Embryonic facial prominence (tissue), 1 donor: ENCODE measurements at regions not wholly inside any gene's neighbourhood (a gene's known extent, or its start where the extent isn't known, plus 50 kb on each side); places are given as distances from the start of the nearest gene placed in this dataset.
"Not testable (repeated sequence)": the region's sequence is repeated elsewhere in the genome, so short reads cannot be mapped to it uniquely, and the experiment has no call there.

Source experiments
- DNase-seq: peaks from one replicate; pipeline ENCODE4 v3.0.0-alpha.2; 2016; ENCODE audit errors: extremely low spot score

DNA sequence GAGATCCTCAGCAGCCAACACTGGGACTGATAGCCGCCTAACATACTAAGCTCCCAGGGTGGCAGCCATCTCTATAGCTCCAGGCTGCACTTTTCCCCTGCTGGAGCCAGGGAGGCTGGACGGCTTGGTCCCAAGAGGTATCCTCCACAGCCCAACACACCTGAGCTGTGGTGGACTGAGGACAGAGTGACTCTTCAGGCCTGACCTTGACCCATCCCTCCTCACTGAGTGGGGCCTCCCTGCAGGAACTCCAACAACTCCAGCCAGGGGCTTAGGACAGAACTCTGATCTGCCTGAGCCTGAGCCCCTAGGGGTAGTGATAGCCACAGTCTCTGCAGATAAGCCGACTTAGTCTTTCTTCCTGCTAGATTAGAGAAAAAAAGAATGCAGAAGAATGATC is 958.1 kb upstream of the PRR20A start:
- DNase-seq, result no peak

DNA sequence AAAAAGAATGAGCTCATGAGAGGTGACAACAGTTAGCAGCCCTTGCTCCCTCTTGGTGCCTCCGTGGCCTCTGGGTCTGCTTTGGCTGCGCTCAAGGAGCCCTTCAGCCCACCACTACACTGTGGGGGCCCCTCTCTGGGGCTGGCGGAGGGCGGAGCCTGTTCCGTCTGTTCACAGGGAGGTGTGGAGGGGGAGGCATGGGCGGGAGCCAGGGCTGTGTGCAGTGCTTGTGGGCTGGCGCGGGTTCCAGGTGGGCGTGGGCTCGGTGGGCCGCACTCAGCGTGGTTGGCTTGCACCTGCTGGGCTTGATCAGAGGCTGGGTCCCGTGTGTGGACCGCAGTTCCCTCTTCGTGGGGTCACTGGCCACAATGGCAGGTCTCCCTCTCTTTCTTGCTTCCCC is 953.4 kb upstream of the PRR20A start:
- DNase-seq, result no peak

DNA sequence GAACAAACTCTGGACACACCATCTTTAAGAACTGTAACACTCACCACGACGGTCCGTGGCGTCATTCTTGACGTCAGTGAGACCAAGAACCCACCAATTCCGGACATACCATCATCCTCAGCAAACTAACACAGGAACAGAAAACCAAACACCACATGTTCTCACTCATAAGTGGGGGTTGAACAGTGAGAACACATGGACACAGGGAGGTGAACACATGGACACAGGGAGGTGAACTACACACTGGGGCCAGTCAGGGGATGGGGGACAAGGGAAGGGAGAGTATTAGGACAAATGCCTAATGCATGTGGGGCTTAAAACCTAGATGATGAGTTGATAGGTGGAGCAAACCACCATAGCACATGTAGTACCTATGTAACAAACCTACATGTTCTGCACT is 952.1 kb upstream of the PRR20A start:
- not testable (repeated sequence) for DNase-seq

DNA sequence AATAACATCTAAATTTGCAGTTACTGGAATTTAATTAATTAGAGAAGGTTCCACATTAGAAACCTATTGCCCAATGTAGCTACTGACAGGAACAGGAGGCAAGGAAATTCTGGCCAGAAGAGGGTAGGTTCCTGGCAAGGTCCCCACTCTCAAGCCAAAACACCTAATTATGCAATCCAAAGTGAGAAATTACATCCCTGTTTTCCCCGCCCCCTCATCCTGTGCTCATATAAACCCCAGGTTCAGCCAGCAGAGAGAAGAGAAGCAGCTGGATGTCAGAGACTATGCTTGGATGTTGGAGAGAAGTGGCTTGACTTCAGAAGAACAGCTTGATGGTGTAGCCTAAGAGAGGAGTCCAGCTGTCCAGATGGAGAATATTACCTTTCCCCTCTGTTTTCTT is 951.3 kb upstream of the PRR20A start:
- DNase-seq, result no peak

DNA sequence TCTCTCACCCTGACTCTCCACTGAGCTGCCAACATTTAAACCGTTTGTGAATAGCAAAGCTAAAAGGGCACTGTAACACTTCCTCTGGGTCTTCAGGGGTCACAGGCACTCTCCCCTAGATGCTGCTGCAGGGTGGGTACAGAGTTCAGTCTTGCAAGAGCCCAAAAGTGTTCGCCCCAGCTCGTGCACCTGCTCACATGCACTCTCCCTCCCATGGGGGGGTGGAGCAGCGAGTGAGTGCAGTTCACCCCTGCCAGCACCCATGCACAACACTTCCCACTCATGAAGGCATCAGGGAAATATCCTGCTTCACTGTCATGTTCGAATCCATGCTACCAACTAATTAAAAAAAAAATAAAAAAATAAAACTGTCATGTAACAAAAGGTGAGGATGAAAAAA is 950.7 kb upstream of the PRR20A start:
- DNase-seq, result no peak

DNA sequence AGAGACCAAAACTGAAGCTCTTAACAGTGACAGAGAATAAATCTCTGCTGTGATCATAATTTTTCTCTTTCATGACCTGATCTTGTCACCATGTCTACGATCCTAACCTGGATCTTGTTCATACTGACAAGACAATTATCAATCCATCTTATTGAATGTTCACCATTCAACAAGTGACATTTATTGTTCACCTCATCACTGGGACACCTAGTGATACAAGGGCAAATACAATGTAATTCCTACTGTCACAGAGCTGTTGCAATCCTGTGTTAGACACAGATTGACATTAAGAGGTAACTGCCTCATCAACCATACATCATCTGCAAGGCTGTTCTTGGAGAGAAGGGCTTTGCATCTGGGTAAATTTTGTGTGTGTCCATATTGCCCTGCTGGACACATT is 942.4 kb upstream of the PRR20A start:
- no peak for DNase-seq

DNA sequence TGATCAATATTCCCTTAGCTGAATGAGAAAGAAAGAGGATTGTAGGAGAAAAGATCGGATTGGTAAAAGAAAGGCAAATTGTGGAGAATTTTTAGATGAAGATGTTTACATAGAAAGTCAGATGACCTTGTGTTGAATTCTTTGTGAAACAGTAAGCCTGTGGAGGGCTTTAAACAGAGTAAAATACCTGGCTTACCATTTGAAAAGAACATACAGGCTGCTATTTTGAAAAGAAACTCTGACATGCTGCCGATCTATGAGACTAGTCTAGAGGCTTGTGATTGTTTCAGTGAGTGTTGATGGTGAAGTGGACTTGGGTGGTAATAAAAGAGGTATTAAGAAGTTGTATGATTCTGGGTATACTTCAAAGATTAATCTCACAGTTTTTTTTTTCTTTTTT is 938.9 kb upstream of the PRR20A start:
- no peak for DNase-seq

DNA sequence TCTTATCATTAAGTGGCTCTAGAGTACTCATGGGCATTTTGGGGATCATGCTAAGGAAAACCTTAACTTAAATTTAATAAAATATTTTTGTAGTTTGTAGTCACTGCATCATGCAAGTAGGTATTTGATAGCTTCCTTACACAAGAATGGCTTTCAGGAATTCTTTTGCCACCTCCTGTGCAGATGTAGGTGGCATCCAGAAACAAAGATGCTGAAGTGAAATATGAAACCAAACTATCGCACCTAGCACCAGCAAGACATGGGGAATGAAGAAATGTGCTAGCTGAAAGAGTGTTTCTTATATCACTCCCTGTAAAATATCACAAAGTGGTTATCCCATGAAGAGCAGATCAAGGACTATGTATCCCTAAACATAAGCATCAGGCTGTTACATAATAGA is 924.5 kb upstream of the PRR20A start:
- DNase-seq, result no peak

DNA sequence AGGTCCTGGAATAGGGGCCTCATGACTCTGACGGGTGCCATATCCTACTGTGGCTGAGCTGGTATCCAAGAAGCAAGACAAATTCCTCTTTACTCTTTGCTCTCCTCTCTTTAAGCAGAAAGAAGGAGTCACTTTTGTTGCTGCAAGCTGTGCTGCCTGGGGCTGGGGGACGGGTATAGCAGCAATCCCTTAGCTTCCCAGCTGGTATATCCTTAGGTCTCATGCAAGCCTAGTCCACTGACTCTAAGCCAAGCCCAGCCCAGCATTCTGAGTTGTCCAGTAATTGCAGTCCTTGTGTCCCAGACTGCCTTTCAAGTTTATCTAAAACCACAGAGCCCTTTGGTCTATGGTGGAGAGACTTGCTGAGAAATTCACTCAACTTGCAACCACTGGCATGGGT is 893.0 kb upstream of the PRR20A start:
- DNase-seq, result no peak

DNA sequence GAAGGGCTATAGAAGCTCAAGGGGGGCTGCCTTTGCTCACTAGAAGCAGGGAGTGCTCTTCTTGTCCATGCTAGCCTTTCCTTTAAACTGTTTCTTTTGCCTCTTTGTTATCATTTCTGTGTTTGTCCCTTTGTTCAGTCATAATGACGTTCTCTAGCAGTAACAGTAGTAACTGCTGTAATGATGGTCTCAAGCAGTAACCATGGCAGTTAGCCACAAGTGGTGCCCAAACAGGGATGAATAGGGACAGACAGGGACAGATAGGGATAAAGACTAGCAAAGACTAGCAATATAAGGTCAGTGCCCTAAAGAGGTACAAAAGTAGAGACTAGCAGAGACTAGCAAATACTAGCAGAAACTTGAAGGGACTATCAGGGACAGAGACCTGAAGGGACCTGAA is 869.0 kb upstream of the PRR20A start:
- no peak for DNase-seq

DNA sequence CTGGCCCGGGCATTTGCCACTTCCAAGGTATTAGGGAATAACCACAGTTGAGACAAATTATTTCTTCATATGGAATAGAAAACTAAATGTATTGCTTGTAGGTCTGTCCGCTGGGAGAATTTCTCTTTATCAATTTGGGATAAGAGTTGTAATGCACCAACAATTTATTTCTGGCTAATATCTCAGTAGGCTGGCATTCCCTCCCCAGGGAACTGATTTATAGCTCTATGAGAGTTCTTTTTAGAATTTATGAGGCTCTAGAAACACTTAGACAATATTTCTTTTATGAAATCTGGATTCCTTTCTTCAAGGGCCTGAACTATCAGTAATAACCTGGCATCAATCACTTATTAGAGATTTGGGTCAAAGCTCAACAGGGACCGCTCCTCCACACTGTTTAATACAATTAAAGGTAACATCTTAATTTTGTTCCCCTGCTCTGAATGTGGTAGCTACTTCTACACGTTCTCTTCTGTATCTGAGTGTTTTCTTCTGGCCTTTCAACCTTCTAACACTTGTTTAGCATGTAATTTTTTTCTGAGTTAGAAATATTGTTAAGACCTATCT is 857.4 kb upstream of the PRR20A start:
- no peak for DNase-seq

DNA sequence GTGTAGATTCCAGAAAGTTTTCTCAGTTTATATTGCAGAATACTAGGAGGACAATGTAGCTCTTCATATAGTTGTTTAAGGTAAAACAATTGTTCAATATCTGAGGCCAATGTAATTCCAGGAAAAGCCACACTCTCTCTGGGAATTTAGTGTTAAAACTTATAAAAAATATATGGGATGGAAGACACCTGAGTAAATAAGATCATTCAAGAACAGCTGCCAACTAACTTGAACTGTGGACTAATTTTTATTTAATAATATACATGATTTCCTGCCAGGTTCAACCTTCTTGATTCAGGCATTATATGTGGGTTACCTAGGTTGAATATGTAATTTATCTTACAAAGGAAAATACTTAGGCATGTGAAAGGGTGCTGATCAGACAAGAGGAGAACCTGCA is 841.1 kb upstream of the PRR20A start:
- DNase-seq, result no peak

DNA sequence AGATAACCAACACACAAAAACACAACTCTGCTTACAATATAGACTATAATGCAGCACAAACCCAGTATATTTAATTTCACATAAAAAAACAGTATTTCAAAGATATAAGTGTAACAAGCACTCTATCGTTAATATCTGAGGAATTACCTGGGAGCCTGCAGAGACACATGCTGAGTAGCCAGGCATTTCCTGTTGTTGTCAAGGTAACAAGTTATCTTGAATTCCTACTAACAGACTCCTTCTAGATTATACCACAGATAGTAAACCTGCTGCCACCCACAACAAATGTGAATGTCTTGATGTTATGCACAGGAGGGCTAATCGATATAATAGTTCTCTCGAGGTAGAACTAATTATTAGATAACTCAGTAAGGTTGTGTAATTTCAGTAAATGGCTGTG is 826.0 kb upstream of the PRR20A start:
- DNase-seq, result no peak

DNA sequence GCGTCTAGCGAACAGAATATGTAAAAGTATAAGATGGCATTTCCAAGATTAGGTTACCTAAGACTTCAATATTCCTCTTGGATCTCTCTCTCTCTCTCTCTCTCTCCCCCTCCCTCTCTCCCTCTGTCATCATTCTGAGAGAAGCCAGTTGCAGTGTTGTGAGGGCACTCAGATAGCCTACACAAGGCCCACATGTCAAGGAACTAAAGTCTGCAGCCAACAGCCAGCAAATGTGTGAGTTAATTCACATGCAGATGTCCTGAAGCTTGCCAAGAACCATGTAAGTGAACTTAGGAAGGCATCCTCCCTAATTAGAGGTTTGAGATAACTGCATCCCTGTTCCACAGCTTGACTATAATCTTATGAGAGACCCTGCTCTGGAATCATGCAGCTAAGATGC is 822.9 kb upstream of the PRR20A start:
- no peak for DNase-seq

DNA sequence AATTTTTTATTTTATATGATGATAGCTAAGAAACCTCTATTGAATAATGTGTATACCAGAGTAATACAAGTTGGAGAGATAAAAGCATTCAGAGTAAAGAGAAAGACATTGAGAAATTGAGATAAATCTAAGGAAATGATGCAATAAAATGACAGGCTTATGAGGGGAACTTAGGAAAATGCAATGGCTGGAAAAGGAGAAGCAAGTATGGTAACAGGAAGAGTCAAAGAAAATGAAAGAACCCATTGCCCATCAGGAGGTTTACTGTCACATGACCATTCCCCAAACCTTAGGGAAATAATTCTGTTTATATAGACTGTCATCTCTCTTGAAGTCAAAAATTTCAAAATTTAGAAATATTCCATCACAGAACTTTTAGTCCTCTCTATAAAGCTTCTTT is 808.0 kb upstream of the PRR20A start:
- no peak for DNase-seq

DNA sequence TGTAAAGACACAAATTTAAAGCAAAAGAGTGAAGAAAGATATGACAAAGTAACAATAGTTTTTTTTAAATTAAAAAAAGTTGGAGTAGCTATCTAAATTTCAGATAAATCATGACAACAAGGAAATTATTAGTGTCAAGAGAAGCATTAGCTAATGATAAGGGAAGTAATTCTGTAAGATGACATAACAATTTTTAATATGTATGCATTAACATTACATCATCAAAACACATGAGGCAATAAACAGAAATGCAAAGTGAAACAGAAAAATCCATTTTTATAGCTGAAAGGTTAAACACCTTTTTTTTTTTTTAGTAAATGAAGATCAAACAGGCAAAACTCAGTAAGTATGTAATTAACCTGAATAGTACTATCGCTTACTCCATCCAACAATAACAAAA is 804.9 kb upstream of the PRR20A start:
- no peak for DNase-seq

DNA sequence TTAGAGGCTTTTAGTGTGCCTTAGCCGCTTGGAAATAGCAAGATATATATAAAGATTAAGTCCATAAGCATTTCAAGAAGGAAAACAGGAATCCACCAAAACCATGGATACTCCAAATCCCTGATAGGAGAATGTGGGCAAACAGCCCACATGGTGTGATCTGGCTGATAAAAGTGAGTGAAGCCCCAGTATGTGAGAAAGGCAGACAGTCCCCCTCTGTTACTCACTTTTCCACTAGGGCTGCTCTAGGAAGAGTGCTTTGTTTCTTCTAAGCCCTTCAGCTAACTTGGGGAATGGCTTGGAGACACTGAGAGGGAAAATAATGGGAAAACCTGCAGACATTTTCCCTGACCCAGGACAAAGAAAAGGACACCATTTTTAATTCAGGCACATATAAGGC is 802.3 kb upstream of the PRR20A start:
- no peak for DNase-seq

DNA sequence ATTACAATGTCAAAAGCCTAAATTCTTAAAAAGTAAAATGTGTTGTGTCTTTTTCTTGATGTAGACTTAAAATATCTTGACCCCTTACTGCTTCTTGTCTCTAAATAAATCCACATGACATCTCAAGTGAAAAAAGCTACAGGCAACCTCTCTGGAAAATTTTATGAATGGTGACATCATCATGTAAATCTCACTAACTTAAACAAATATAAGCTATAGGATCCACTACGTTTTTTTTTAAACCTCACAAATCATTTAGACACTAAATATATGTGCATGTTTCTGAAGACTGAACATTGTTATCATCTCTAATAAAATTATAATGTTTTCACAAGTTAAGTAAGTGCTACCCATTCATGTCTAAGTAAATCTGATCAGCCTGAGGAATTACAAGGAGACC is 793.7 kb upstream of the PRR20A start:
- no peak for DNase-seq

DNA sequence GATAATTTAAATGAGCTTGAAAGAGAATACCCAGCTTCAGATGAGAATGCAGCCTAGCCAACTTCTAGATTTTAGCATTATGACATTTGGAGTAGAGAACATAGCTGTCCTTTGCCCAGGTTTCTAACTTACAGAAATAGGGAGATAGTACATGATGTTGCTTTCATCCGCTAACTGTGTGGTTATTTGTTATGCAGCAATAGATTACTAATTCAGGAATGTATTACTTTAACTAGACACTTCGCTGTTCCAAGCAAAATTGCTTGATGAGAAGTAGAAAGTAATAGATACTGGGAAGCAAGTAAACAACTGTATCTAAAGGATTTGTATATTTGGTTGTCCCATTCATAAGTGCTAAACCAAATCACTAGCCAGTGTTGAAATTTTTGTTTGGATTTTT is 790.9 kb upstream of the PRR20A start:
- no peak for DNase-seq

DNA sequence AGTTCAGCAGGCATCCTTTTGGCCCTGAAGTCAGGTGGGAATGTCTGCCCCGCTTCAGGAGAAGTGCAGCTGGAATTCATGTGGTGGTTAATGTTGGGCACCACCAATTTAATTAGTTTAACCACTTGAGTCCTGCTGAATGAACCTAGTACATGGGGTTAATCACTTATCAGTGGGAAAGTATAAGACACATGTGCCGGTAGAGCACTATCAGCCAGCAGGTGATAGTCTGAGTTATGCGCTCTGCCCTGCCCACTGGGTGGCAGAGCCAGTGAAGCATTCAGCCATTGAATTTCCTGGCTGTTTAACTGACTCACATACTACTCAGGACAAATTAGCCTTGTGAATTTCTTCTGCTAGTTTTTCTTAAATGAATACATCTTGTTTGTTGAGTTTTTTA is 789.7 kb upstream of the PRR20A start:
- no peak for DNase-seq

DNA sequence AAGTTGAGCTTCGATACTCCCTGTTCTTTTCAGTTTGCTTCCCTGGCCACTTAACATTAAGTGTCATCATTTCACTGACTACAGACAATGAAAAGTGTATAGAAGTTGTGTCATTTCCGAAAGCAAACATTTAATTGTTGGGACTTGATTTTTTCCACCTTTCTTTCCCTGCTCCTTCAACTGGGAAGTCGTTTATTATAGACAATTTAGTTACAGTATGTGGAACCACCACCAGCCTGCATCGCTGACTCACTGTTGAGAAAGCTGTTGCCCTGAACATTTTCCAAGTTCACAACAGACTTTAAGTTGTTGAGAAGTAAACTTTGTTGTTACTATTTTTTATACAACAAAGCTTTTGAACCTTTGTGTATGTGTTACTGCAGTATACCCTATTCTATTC is 788.4 kb upstream of the PRR20A start:
- DNase-seq, result no peak

DNA sequence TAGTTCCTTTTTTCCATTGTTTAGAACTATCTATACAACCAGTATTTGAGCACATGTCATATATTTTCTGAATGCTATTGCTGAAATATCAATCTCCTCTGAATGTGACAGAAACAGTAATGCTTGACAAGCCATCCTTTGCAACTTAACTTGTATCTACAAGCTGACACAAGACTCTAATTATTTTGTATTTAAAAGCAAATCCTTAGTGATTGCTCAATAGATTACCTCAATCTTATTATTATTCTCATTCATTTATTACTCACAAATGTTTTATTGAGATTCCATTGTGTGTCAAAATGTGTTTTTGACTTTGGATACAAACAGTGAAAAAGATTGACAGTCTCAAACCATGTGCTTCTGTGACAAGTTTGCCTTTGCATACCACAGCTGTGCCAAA is 787.8 kb upstream of the PRR20A start:
- DNase-seq, result no peak

DNA sequence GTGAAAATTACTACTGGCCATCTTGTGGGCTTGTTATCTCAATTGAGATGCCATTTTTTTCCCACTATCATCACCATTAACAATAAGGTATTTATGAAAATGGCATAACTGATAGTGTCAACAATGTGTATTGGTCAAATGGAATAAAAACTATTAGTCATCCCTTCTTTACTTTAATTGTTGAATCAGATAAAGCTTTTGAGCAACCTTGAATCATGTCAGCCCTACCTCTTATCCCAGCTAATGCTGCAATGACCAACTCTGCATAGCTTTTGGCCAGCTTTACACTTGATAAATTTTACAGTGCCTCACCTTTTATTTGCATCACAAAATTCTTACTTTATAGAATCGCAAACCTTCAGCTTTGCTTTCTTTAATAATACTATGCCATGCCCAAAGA is 784.0 kb upstream of the PRR20A start:
- DNase-seq, result no peak

DNA sequence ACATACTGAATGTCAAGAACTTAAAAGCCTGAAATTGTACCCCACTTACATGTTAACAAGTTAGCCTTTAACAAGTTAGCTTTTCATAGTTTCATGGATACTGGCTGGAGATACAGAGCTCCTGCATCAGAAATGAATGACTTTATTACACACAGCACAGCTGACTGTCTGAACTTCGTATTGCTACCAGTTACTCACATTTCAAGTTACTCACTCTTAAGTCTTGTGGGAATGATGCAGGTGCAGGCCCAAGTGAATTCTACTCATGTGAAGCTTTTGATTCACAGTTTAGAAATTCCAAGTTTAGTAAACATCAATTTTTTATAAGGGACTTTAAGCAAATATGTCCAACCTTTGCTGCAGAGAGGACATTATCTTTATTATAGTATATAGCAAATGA is 762.2 kb upstream of the PRR20A start:
- DNase-seq, result no peak

DNA sequence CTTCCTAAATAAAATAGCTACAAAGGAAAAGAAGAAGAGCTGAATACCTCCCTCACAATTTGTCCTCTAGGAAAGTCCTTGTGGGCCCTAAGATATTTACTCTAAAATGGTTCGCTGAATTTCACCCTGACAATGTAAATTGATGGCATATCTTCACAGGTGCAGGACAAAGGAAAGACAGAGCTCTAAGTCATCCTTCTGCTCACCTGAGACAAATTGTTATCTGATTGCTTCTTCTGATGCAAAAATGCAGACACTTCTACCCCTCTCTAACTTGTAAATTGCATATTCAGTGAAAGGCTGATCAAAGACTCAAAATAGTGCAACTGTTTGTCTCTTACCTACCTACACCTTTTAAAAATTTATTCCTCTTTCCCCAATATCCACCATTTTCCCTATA is 747.2 kb upstream of the PRR20A start:
- no peak for DNase-seq
